ENCODE measurements at regions not wholly inside any gene's neighbourhood (a gene's known extent, or its start where the extent isn't known, plus 50 kb on each side); places are given as distances from the start of the nearest gene placed in this dataset.
A peak's percentile ranks its signal among the peaks of the same experiment; 100 is the strongest.
"Not testable (repeated sequence)": the region's sequence is repeated elsewhere in the genome, so short reads cannot be mapped to it uniquely, and the experiment has no call there.

DNA sequence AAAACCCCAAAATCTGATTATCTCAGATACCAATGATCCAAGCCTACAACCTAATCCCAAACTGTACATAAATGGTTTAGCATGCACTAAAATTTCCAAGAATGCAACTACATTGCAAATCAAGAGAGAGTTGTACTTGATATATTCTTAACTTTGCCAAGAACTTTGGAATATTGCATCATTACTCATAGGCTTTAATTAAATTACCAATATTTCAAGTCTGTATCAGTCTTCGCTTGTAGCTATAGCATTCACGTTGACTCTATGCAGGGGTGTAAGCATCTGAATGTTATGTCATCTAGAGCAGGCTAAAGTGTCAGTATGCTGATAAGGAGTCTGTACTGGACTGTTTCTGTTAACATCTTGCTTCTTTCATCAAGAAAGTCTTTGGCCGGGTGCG is 56.3 kb downstream of the FOXI3 start:
- TF ChIP-seq SPI1 (IDR thresholded peaks at IDR 0.05; ENCODE audit: low read depth, low read length): no peak
- TF ChIP-seq POLR2A (IDR thresholded peaks at IDR 0.05; ENCODE audit: low read depth, low read length): no peak
- TF ChIP-seq PAX5 (IDR thresholded peaks at IDR 0.05; ENCODE audit: insufficient read depth, low read length, severe bottlenecking): no peak
- no peak for TF ChIP-seq POU2F2 (IDR thresholded peaks at IDR 0.05; ENCODE audit: low read depth, low read length)
- TF ChIP-seq POLR2AphosphoS5 (IDR thresholded peaks at IDR 0.05; ENCODE audit: low read depth, low read length): no peak
- no peak for TF ChIP-seq TAF1 (IDR thresholded peaks at IDR 0.05; ENCODE audit: low read depth, low read length)
- DNase-seq (ENCODE audit: insufficient read length, low spot score) (no peak), FAIRE-seq (no peak)

DNA sequence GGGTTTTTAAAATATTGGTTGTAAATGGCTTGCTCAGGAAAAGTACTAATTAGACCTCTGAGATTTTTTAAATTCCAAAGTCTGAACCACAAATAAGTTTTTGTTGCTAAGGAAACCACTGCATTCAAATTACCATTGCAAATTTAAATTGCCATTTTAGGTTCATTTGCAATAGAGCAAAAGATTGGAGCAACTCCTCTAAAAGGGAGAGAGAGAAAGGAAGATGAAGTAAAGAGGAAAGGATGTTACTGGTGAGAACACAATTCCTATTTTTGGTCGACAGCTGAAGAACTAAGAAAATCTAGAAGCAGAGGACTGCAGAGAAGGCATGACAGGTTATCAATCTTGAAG is 74.9 kb downstream of the FOXI3 start:
- FAIRE-seq (no peak), DNase-seq (ENCODE audit: insufficient read length, low spot score) (no peak)
- TF ChIP-seq SPI1 (IDR thresholded peaks at IDR 0.05; ENCODE audit: low read depth, low read length) (no peak), PAX5 (IDR thresholded peaks at IDR 0.05; ENCODE audit: insufficient read depth, low read length, severe bottlenecking) (no peak), POU2F2 (IDR thresholded peaks at IDR 0.05; ENCODE audit: low read depth, low read length) (no peak), POLR2A (IDR thresholded peaks at IDR 0.05; ENCODE audit: low read depth, low read length) (no peak), POLR2AphosphoS5 (IDR thresholded peaks at IDR 0.05; ENCODE audit: low read depth, low read length) (no peak), TAF1 (IDR thresholded peaks at IDR 0.05; ENCODE audit: low read depth, low read length) (no peak)

DNA sequence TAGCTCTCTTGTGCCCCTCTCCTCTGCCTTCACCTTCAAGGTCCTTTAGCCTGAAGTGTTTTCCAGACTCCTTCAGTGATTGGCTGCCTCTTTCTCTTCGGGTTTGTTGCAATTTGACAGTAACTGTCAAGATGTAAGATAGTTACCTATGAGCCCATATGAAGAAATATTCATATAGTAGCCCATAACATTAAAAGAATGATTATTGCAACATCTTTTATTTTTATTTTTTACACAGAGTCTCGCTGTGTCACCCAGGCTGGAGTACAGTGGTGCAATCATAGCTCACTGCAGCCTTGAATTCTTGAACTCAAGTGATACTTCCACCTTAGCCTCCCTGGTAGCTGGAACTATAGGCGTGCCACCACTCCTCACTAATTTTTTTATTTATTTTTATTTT is 80.5 kb downstream of the FOXI3 start:
- no peak for DNase-seq (ENCODE audit: insufficient read length, low spot score)
- FAIRE-seq: no peak
- no peak for TF ChIP-seq POLR2AphosphoS5 (IDR thresholded peaks at IDR 0.05; ENCODE audit: low read depth, low read length)
- TF ChIP-seq POLR2A (IDR thresholded peaks at IDR 0.05; ENCODE audit: low read depth, low read length): no peak
- no peak for TF ChIP-seq POU2F2 (IDR thresholded peaks at IDR 0.05; ENCODE audit: low read depth, low read length)
- no peak for TF ChIP-seq PAX5 (IDR thresholded peaks at IDR 0.05; ENCODE audit: insufficient read depth, low read length, severe bottlenecking)
- no peak for TF ChIP-seq SPI1 (IDR thresholded peaks at IDR 0.05; ENCODE audit: low read depth, low read length)

DNA sequence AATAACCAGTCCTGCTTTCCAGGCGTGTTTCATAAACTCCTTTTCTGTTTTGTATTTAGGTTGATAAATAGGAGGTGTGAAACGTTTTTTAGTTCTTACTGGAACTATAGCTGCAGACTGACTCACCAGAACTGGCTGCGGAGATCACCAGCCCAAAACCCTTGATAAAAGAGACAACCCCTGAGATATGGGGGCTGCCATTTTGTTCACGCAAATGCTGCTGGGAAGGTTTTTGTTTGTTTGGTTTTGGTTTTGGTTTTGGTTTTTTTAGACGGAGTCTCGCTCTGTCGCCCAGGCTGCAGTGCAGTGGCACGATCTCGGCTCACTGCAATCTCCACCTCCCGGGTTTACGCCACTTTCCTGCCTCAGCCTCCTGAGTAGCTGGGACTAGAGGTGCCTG is 87.1 kb downstream of the FOXI3 start:
- not testable (repeated sequence) for FAIRE-seq; DNase-seq (ENCODE audit: insufficient read length, low spot score)

DNA sequence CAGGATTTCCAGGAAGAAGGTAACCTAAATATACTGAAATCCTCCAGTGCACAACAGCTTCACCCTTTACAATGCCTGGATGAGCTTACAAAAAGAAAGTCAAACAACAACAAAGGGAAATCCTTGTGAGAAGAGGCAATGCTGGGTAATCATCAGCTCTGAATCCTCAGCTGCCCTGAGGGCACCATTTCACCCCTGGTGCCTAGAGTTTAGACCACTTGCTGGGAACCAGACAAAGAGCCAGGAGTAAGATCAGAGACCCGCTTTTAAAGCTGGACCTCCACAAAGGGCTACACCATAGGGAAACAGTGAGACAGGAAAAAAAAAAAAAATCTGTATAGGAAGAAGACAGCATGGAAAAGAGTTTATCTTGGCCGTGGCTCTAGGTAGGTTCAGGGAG is 97.0 kb downstream of the FOXI3 start:
- DNase-seq (ENCODE audit: insufficient read length, low spot score) (no peak), FAIRE-seq (no peak)
- no peak for TF ChIP-seq TAF1 (IDR thresholded peaks at IDR 0.05; ENCODE audit: low read depth, low read length)
- TF ChIP-seq POU2F2 (IDR thresholded peaks at IDR 0.05; ENCODE audit: low read depth, low read length): no peak
- TF ChIP-seq POLR2A (IDR thresholded peaks at IDR 0.05; ENCODE audit: low read depth, low read length): no peak
- TF ChIP-seq POLR2AphosphoS5 (IDR thresholded peaks at IDR 0.05; ENCODE audit: low read depth, low read length): no peak
- TF ChIP-seq PAX5 (IDR thresholded peaks at IDR 0.05; ENCODE audit: insufficient read depth, low read length, severe bottlenecking): no peak
- no peak for TF ChIP-seq SPI1 (IDR thresholded peaks at IDR 0.05; ENCODE audit: low read depth, low read length)

DNA sequence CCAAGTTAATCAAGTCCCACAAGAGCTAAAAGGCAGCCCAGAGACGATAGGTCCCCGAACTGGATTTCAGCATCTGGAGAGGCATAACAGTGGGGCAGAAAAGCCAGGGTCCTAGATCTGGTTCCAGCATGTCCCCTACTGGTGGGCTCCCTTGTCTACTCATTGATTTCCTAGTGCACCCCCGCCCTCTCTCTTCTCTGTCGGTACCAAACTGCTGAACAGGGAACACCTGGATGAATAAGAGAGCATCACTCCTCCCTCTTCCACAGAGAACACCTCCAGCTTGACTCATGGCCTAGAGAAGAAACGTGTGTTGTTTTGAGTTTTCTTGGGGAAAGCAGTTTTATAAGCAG is 101.3 kb downstream of the FOXI3 start:
- TF ChIP-seq TAF1 (IDR thresholded peaks at IDR 0.05; ENCODE audit: low read depth, low read length): no peak
- TF ChIP-seq SPI1 (IDR thresholded peaks at IDR 0.05; ENCODE audit: low read depth, low read length): no peak
- TF ChIP-seq POLR2A (IDR thresholded peaks at IDR 0.05; ENCODE audit: low read depth, low read length): no peak
- no peak for TF ChIP-seq POLR2AphosphoS5 (IDR thresholded peaks at IDR 0.05; ENCODE audit: low read depth, low read length)
- no peak for TF ChIP-seq PAX5 (IDR thresholded peaks at IDR 0.05; ENCODE audit: insufficient read depth, low read length, severe bottlenecking)
- TF ChIP-seq POU2F2 (IDR thresholded peaks at IDR 0.05; ENCODE audit: low read depth, low read length): no peak
- no peak for FAIRE-seq
- DNase-seq (ENCODE audit: insufficient read length, low spot score): peak; percentile 8

DNA sequence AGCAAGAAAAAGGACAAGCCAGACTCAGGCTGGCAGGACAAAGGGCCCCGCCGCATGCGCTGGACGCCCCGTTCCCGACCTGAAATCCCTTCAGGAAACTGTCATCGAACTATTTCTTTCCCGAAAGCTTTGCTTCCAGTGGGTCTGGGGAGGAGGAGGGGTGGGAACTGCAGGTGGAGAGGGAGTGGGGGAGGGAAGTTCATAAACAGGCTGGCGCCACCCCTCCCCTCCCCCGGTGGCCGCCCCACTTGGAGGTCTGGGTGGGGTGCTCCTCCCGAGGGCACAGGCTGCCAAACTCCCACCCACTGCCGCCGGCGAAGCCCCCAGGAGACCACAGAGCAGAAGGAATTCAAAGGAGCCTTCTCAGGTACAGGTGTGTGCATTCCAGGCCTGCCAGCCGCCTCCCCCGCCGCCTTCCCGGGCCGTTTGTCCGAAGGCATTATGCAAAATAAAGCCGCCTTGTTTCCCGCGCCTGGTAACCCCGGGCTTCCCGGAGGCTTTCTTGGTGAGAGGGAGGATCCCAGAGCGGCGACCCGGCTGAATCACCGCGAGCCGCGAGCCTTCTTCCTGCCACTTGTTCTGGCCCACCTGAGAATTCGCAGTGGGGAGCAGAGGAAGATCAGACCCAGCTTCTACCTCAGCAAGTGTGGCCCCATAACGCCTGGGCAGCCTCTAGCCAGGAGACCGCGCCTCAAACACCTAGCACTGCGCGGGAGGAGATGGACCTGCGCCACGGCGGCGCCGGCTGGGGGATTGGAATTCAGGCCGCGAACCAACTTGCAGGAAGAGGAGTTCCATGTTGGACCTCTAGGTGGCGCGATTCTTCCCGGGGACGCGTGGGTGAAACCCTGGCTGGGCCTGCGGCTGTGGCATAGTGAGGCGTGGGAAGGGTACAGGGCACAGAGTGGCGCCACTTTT is 101.9 kb downstream of the FOXI3 start:
- FAIRE-seq: peak; percentile 66
- peak; percentile 61 for DNase-seq (ENCODE audit: insufficient read length, low spot score)
- TF ChIP-seq POLR2A (IDR thresholded peaks at IDR 0.05; ENCODE audit: low read depth, low read length) (no peak), TAF1 (IDR thresholded peaks at IDR 0.05; ENCODE audit: low read depth, low read length) (no peak), PAX5 (IDR thresholded peaks at IDR 0.05; ENCODE audit: insufficient read depth, low read length, severe bottlenecking) (no peak), POU2F2 (IDR thresholded peaks at IDR 0.05; ENCODE audit: low read depth, low read length) (no peak), SPI1 (IDR thresholded peaks at IDR 0.05; ENCODE audit: low read depth, low read length) (no peak), POLR2AphosphoS5 (IDR thresholded peaks at IDR 0.05; ENCODE audit: low read depth, low read length) (no peak)

DNA sequence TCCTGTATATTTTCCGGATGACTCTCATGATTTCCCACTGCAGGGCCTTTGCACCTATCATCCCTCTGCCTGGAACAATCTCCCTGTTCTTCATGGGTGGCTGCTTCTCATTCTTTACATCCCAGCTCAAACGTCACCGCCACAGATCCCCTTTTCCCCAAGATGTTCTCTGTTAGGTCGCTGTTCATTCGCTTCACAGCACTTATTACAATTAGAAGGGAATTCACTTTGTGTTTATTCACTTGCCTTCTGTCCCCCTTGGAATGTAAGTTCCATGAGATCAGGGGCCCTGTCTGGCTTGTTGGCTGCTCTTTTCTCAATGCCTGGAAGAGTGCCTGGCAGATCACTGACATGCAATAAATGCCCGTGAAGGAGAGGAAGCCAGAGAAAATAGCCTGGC is 106.7 kb downstream of the FOXI3 start:
- FAIRE-seq (no peak), DNase-seq (ENCODE audit: insufficient read length, low spot score) (no peak)
- no peak for TF ChIP-seq POU2F2 (IDR thresholded peaks at IDR 0.05; ENCODE audit: low read depth, low read length)
- TF ChIP-seq PAX5 (IDR thresholded peaks at IDR 0.05; ENCODE audit: insufficient read depth, low read length, severe bottlenecking): no peak
- TF ChIP-seq TAF1 (IDR thresholded peaks at IDR 0.05; ENCODE audit: low read depth, low read length): no peak
- TF ChIP-seq SPI1 (IDR thresholded peaks at IDR 0.05; ENCODE audit: low read depth, low read length): no peak

DNA sequence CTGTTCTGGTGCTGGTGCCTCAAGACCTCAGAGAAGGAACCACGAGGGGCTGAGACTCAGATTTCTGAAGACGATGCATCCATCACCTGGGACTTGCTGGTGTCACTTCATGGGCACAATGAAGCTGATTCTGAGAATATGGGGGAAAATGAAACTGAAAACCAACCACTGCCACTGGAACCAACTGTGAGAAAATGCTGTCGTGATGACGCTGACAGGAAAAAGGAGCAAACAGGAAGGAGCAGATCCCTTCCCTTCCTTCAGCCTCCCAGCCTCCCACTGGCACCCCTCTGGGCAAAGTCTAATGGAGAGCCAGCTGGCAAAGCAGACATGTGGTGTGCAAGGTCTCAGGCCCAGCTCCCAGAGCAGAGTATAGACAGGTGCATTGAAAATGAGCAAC is 109.7 kb downstream of the FOXI3 start:
- FAIRE-seq (no peak), DNase-seq (ENCODE audit: insufficient read length, low spot score) (no peak)
- TF ChIP-seq PAX5 (IDR thresholded peaks at IDR 0.05; ENCODE audit: insufficient read depth, low read length, severe bottlenecking) (no peak), POLR2A (IDR thresholded peaks at IDR 0.05; ENCODE audit: low read depth, low read length) (no peak)

DNA sequence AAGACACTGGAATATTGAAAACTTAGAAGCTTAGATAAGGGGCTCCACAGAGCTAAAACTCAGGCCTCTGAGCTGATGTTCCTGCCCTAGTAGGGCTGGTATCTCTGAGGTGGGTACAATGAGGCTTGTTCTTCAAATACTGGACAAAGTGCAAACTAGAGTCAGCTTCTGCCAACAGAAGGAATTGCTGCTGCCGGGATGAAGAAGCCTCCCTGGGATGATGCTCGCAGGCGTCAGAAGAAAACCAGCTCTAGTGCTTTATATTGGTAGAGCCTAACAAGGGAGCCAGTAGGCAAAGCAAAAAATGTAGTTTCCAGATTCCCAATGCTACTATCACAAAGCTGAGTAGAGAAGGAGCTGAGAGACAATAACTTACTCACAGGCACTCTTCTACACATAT is 118.1 kb downstream of the FOXI3 start:
- FAIRE-seq: no peak
- DNase-seq (ENCODE audit: insufficient read length, low spot score): no peak
- TF ChIP-seq TAF1 (IDR thresholded peaks at IDR 0.05; ENCODE audit: low read depth, low read length) (no peak), POLR2AphosphoS5 (IDR thresholded peaks at IDR 0.05; ENCODE audit: low read depth, low read length) (no peak), PAX5 (IDR thresholded peaks at IDR 0.05; ENCODE audit: insufficient read depth, low read length, severe bottlenecking) (no peak), POLR2A (IDR thresholded peaks at IDR 0.05; ENCODE audit: low read depth, low read length) (no peak), SPI1 (IDR thresholded peaks at IDR 0.05; ENCODE audit: low read depth, low read length) (no peak), POU2F2 (IDR thresholded peaks at IDR 0.05; ENCODE audit: low read depth, low read length) (no peak)
